Pancreas (tissue), 10 donors: ENCODE measurements at regions not wholly inside any gene's neighbourhood (a gene's known extent, or its start where the extent isn't known, plus 50 kb on each side); places are given as distances from the start of the nearest gene placed in this dataset.

ENCODE experiments used
- ATAC-seq, 4 donors: fragments of 200-7000 bp; cut with Tn5 transposase; one replicate each; pipeline versions ENCODE4 v1.8.0 to v1.9.1; 2020; ENCODE audit warnings: mild to moderate bottlenecking in 4 of 4, moderate library complexity in 4 of 4
- DNase-seq, 6 donors: peaks; one replicate each; pipeline ENCODE4 v3.0.0-alpha.2; 2020
- FAIRE-seq: peaks from 2 replicates; lab custom pipeline; 2012; peaks lifted over from hg19 to GRCh38; lab: Jason Lieb, UNC
- H3K27ac ChIP-seq, 4 donors: fragments of 200-600 bp; sonication (generic); 1 replicate in 3 of 4; 2 replicates in 1 of 4; pipeline versions ENCODE4 v1.5.0 to v1.8.0; 2020
- H3K27me3 ChIP-seq, 4 donors: fragments of 200-600 bp; one replicate each; pipeline ENCODE4 v1.8.0; 2021
- H3K36me3 ChIP-seq, 3 donors: fragments of 200-600 bp; sonication (generic) in 1 of 3; one replicate each; pipeline versions ENCODE4 v1.5.0 to v1.8.0; 2020 to 2021
- H3K4me1 ChIP-seq, 3 donors: fragments of 200-600 bp; one replicate each; pipeline ENCODE4 v1.8.0; 2021
- H3K4me3 ChIP-seq, 4 donors: fragments of 200-600 bp; sonication (generic) in 2 of 4; one replicate each; pipeline versions ENCODE4 v1.5.0 to v1.8.0; 2020 to 2021
- H3K9me3 ChIP-seq, 4 donors: fragments of 200-600 bp; one replicate each; pipeline ENCODE4 v1.8.0; 2021
- CTCF ChIP-seq, 4 donors: fragments of 200-600 bp; sonication (generic) in 3 of 4; IDR thresholded peaks; one replicate each; pipeline versions ENCODE4 v1.5.0 to v1.8.0; 2021; ENCODE audit warnings: antibody characterized with exemption in 4 of 4
- WGBS, 2 donors: extraction: QIAGEN DNeasy Blood & Tissue Kit; methylation state at CpG; one replicate each; pipeline ENCODE4 v1.1.7; 2013; 5-methylcytosine and 5-hydroxymethylcytosine counted together
- intact Hi-C, 3 donors: fragments of 100-400 bp; cut with DNase I; formaldehyde crosslinking; loops; one replicate each; pipeline versions ENCODE4 v1.11.1 to v1.14.2; 2022
- donor health status: healthy with polysubstance abuse.
- donor health status: DM: no; HTN: no; CAD: no; lungs with moderate emphysema.
- donor health status: DM: no; HTN: no; CAD: no.
- donor health status: control.
- donor health status: control.
- donor health status: Bipolar disorder and iron deficiency.
- donor health status: DM: yes; HTN: yes; CAD: no.
- donor health status: DM: no; HTN: no; CAD: no.
- donor health status: DM: no; HTN: no; CAD: no.
- donor health status: DM: yes; HTN: yes; CAD: no.

DNA sequence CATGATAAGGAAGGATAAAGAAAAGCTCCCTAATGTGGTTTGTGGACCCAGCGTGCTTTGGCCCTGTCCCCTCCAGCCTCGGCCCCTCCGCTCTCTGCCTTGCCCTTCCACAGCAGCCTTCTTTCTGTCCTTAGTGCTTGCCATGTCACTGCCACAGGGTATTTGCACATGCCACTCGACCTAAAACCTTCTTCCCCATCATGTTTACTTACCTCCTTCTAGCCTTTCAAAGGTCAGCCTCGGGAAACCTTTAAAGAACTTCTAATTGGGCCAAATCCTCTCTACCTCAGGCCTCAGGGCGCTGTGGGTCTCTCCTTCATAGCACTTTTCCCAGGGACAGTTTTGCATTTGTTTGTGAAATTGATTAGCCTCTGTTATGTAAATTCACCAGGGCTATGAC is 73.0 kb downstream of the SCN11A start:
- Histone ChIP-seq H3K4me1 (no peaks in the 10 kb centered on the region), H3K27me3 (no peaks in the 10 kb centered on the region), H3K36me3 (no peaks in the 10 kb centered on the region), H3K27ac (no peak overlapping the region), H3K4me3 (no peak overlapping the region), H3K9me3 (no peaks in the 10 kb centered on the region)
- TF ChIP-seq CTCF (IDR thresholded peaks at IDR 0.05) = no peak
- FAIRE-seq = no peak
- ATAC-seq = no peak
- 74% methylated on average over 6 of the region's 6 CpGs for WGBS, 2 donors
- DNase-seq = no peak
- intact Hi-C loops = no loop called here

DNA sequence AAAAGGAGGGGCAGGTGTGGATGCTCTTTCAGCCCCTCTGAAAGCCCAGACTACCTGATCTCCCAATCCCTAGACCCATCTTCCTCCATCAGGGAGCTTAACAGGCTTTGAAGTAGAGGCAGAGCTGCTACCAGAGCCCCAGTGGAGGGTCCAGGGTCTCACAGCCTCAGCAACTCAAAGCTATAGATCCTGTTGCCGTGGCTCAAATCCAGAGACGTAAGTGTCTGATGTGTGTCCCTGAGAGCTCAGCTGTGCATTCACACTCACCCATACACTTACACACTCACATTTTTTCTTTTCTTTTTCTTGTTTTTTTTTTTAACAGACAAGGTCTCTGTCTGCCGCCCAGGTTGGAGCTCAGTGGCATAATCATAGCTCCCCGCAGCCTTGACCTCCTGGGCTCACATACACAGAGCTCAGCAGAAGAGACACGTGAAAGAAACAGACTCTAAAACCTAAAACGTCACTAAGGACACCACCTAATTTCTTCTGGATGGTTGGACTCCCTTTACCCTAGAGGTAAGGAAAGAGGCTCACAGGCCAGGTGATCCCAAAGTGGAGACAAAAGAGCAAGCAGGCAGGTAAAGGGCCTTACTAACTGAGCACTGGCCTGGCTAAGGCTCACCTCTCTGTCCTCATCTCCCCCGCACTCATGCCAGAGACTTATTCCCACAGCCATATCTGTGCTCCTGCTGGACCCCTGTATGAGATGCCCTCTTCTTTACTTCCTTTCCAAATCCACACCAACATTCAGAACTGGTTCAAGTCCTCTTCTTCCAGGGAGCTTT is 80.7 kb downstream of the SCN11A start:
- Histone ChIP-seq H3K27ac (no peak overlapping the region), H3K27me3 (no peaks in the 10 kb centered on the region), H3K4me3 (no peak overlapping the region), H3K4me1 (no peaks in the 10 kb centered on the region), H3K36me3 (no peaks in the 10 kb centered on the region), H3K9me3 (no peaks in the 10 kb centered on the region)
- WGBS, 2 donors = 78 to 84% methylated on average over 7 of the region's 7 CpGs
- TF ChIP-seq CTCF (IDR thresholded peaks at IDR 0.05) = no peak
- FAIRE-seq = no peak
- ATAC-seq = no peak
- intact Hi-C loops = no loop called here
- no peak for DNase-seq

- WGBS, 2 donors = 57 to 65% methylated on average over 9 of the region's 9 CpGs
- TF ChIP-seq CTCF (IDR thresholded peaks at IDR 0.05) = no peak
- intact Hi-C loops = no loop called here
These were observed 82.2 kb downstream of the SCN11A start for GRCh38 chr3:38969317-38970235.

GRCh38 chr3:38968891-38969290 is 82.9 kb downstream of the SCN11A start:
- FAIRE-seq (no peak), ATAC-seq (no peak), DNase-seq (no peak)
- WGBS, 2 donors = 83 to 86% methylated on average over 2 of the region's 2 CpGs
- Histone ChIP-seq H3K27ac (no peak overlapping the region), H3K36me3 (no peaks in the 10 kb centered on the region), H3K9me3 (no peaks in the 10 kb centered on the region), H3K27me3 (no peaks in the 10 kb centered on the region), H3K4me1 (no peaks in the 10 kb centered on the region), H3K4me3 (no peak overlapping the region)
- intact Hi-C loops = no loop called here
- no peak for TF ChIP-seq CTCF (IDR thresholded peaks at IDR 0.05)

More at GRCh38 chr3:38969317-38970235, 82.2 kb downstream of the SCN11A start:
- DNase-seq (no peak), FAIRE-seq (no peak), ATAC-seq (no peak)
- Histone ChIP-seq H3K4me3 (no peak overlapping the region), H3K27me3 (no peaks in the 10 kb centered on the region), H3K4me1 (no peaks in the 10 kb centered on the region), H3K9me3 (no peaks in the 10 kb centered on the region), H3K36me3 (no peaks in the 10 kb centered on the region), H3K27ac (no peak overlapping the region)
